Esophagus squamous epithelium (tissue), 4 donors: ENCODE measurements at regions not wholly inside any gene's neighbourhood (a gene's known extent, or its start where the extent isn't known, plus 50 kb on each side); places are given as distances from the start of the nearest gene placed in this dataset.

Source experiments
- POLR2A ChIP-seq, 4 donors: fragments of 450-650 bp; IDR thresholded peaks; one replicate each; pipeline ENCODE4 v1.6.1; 2017; ENCODE audit warnings: antibody characterized with exemption in 4 of 4, mild to moderate bottlenecking in 4 of 4, moderate library complexity in 3 of 4
- TF ChIP-seq, protein P1 (sequence below), 6 experiments: fragments of 450-650 bp in 4 of 6; fragments of 200-600 bp in 2 of 6; sonication (generic) in 2 of 6; IDR thresholded peaks; one replicate each; pipeline ENCODE4 v1.5.1; 2016 to 2019; ENCODE audit warnings: antibody characterized with exemption in 6 of 6, mild to moderate bottlenecking in 4 of 6, moderate library complexity in 4 of 6

DNA sequence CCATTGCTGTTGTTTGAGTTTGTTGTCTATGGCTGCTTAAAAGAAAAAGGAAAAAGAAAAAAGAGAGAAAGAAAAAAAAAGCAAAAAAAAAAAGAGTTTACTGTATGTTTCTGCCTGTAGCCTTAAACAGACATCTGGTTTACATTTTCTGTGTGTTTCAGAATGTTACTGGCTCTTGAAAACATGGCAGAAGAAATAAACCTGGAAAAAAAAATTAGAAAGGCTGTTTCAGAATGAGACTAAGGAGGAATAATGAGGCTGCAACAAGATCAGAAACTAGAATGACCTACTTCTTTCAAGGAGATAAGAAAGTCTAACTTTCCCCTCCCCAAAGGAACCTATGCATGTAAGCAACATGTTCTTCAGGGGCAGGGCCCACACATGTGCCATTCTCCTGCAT is 292.1 kb downstream of the DIPK2A start:
- TF ChIP-seq, protein P1, sequence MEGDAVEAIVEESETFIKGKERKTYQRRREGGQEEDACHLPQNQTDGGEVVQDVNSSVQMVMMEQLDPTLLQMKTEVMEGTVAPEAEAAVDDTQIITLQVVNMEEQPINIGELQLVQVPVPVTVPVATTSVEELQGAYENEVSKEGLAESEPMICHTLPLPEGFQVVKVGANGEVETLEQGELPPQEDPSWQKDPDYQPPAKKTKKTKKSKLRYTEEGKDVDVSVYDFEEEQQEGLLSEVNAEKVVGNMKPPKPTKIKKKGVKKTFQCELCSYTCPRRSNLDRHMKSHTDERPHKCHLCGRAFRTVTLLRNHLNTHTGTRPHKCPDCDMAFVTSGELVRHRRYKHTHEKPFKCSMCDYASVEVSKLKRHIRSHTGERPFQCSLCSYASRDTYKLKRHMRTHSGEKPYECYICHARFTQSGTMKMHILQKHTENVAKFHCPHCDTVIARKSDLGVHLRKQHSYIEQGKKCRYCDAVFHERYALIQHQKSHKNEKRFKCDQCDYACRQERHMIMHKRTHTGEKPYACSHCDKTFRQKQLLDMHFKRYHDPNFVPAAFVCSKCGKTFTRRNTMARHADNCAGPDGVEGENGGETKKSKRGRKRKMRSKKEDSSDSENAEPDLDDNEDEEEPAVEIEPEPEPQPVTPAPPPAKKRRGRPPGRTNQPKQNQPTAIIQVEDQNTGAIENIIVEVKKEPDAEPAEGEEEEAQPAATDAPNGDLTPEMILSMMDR (IDR thresholded peaks at IDR 0.05) = no peak
- TF ChIP-seq POLR2A (IDR thresholded peaks at IDR 0.05) = no peak
